ENCODE measurements at regions not wholly inside any gene's neighbourhood (a gene's known extent, or its start where the extent isn't known, plus 50 kb on each side); places are given as distances from the start of the nearest gene placed in this dataset.

- TF ChIP-seq CTCF (IDR thresholded peaks at IDR 0.05) (no peak), POLR2AphosphoS5 (IDR thresholded peaks at IDR 0.05; ENCODE audit: insufficient read depth in 1 of 2, low read depth in 1 of 2) (no peak), POLR2A (IDR thresholded peaks at IDR 0.05) (no peak)
These were observed 90.3 kb upstream of the ZNF536 start for GRCh38 chr19:30281906-30282305.
